Esophagus muscularis mucosa (tissue), 4 donors: ENCODE measurements at regions not wholly inside any gene's neighbourhood (a gene's known extent, or its start where the extent isn't known, plus 50 kb on each side); places are given as distances from the start of the nearest gene placed in this dataset.
A peak's percentile ranks its signal among the peaks of the same experiment; 100 is the strongest.

Source experiments
- DNase-seq: peaks from one replicate; pipeline ENCODE4 v3.0.0-alpha.2; 2017; ENCODE audit errors: extremely low spot score
- H3K27ac ChIP-seq, 4 donors: fragments of 200-600 bp; sonication (generic); replicated peaks in 1 of 4; 1 replicate in 3 of 4; 2 replicates in 1 of 4; pipeline ENCODE4 v1.5.1; 2016 to 2019; ENCODE audit warnings: mild to moderate bottlenecking in 1 of 4
- H3K27me3 ChIP-seq, 4 donors: fragments of 200-600 bp; sonication (generic); one replicate each; pipeline versions ENCODE4 v1.5.1 to v1.6.0; 2016 to 2019
- H3K36me3 ChIP-seq, 4 donors: fragments of 200-600 bp; sonication (generic); one replicate each; pipeline ENCODE4 v1.5.1; 2016 to 2019
- H3K4me1 ChIP-seq, 4 donors: fragments of 200-600 bp; sonication (generic); one replicate each; pipeline ENCODE4 v1.5.1; 2016 to 2019
- H3K4me3 ChIP-seq, 4 donors: fragments of 200-600 bp; sonication (generic); 1 replicate in 2 of 4; 2 replicates in 2 of 4; pipeline ENCODE4 v1.5.1; 2016 to 2019; ENCODE audit warnings: mild to moderate bottlenecking in 4 of 4, moderate library complexity in 1 of 4
- H3K9me3 ChIP-seq, 4 donors: fragments of 200-600 bp; sonication (generic); 1 replicate in 3 of 4; 2 replicates in 1 of 4; pipeline ENCODE4 v1.5.1; 2016 to 2019
- EP300 ChIP-seq: sonication (generic); formaldehyde crosslinking; IDR thresholded peaks from one replicate; pipeline ENCODE4 v1.6.1; 2017; ENCODE audit warnings: antibody characterized with exemption
- POLR2A ChIP-seq: fragments of 450-650 bp; IDR thresholded peaks from one replicate; pipeline ENCODE4 v1.6.1; 2017; ENCODE audit warnings: antibody characterized with exemption, moderate library complexity, mild to moderate bottlenecking, low read depth
- POLR2AphosphoS5 ChIP-seq, 2 donors: sonication (generic); formaldehyde crosslinking; IDR thresholded peaks; one replicate each; pipeline ENCODE4 v1.6.1; 2017; ENCODE audit warnings: antibody characterized with exemption in 2 of 2
- WGBS: methylation state at CpG from one replicate; pipeline ENCODE4 v1.1.5; 2018; 5-methylcytosine and 5-hydroxymethylcytosine counted together
- intact Hi-C: fragments of 100-400 bp; cut with DNase I; formaldehyde crosslinking; loops from one replicate; pipeline ENCODE4 v1.15.1; 2023
- TF ChIP-seq, protein P1 (sequence below), 3 experiments: fragments of 200-600 bp in 2 of 3; fragments of 450-650 bp in 1 of 3; sonication (generic) in 2 of 3; IDR thresholded peaks; one replicate each; pipeline ENCODE4 v1.5.1; 2017 to 2019; ENCODE audit warnings: antibody characterized with exemption in 3 of 3, mild to moderate bottlenecking in 2 of 3, moderate library complexity in 1 of 3

GRCh38 chr10:4016214-4016740 is 231.3 kb upstream of the KLF6 start:
- 94% methylated on average over 9 of the region's 10 CpGs for WGBS
- H3K4me1 ChIP-seq = peaks cover 6 to 9% (median 7%) of the 10 kb centered on the region in 4 donors

GRCh38 chr10:4013651-4014121 is 228.7 kb upstream of the KLF6 start:
- Histone ChIP-seq H3K27ac (peak overlapping the region in 2 of 4 donors; percentile 24 to 47), H3K4me1 (peaks cover 6 to 9% (median 7%) of the 10 kb centered on the region in 4 donors), H3K4me3 (no peak overlapping the region), H3K36me3 (no peaks in the 10 kb centered on the region), H3K27me3 (no peaks in the 10 kb centered on the region), H3K9me3 (no peaks in the 10 kb centered on the region)
- TF ChIP-seq POLR2A (no peak), EP300 (no peak), POLR2AphosphoS5 (IDR thresholded peaks at IDR 0.05) (peak in 1 of 2 donors; percentile 36)
- TF ChIP-seq, protein P1, sequence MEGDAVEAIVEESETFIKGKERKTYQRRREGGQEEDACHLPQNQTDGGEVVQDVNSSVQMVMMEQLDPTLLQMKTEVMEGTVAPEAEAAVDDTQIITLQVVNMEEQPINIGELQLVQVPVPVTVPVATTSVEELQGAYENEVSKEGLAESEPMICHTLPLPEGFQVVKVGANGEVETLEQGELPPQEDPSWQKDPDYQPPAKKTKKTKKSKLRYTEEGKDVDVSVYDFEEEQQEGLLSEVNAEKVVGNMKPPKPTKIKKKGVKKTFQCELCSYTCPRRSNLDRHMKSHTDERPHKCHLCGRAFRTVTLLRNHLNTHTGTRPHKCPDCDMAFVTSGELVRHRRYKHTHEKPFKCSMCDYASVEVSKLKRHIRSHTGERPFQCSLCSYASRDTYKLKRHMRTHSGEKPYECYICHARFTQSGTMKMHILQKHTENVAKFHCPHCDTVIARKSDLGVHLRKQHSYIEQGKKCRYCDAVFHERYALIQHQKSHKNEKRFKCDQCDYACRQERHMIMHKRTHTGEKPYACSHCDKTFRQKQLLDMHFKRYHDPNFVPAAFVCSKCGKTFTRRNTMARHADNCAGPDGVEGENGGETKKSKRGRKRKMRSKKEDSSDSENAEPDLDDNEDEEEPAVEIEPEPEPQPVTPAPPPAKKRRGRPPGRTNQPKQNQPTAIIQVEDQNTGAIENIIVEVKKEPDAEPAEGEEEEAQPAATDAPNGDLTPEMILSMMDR (IDR thresholded peaks at IDR 0.05) = no peak
- intact Hi-C loops = no loop called here
- peak; percentile 45 for DNase-seq
- WGBS = 57% methylated on average over 13 of the region's 13 CpGs

More at GRCh38 chr10:4016214-4016740, 231.3 kb upstream of the KLF6 start:
- Histone ChIP-seq H3K36me3 (no peaks in the 10 kb centered on the region), H3K27ac (no peak overlapping the region), H3K9me3 (no peaks in the 10 kb centered on the region), H3K27me3 (no peaks in the 10 kb centered on the region), H3K4me3 (no peak overlapping the region)
- TF ChIP-seq, protein P1 (IDR thresholded peaks at IDR 0.05) = no peak
- TF ChIP-seq POLR2A = no peak
- TF ChIP-seq POLR2AphosphoS5 (IDR thresholded peaks at IDR 0.05) = no peak
- TF ChIP-seq EP300 = no peak
- peak; percentile 39 for DNase-seq
- intact Hi-C loops = no loop called here

GRCh38 chr10:4012848-4013247 is 227.8 kb upstream of the KLF6 start:
- no peaks in the 10 kb centered on the region for H3K27me3 ChIP-seq
- TF ChIP-seq POLR2A (no peak), POLR2AphosphoS5 (IDR thresholded peaks at IDR 0.05) (no peak), EP300 (no peak)
- TF ChIP-seq, protein P1 (IDR thresholded peaks at IDR 0.05) = no peak
- H3K4me1 ChIP-seq = peaks cover 6 to 9% (median 7%) of the 10 kb centered on the region in 4 donors
- intact Hi-C loops = no loop called here
- no peak for DNase-seq
- no peak overlapping the region for H3K27ac ChIP-seq
- H3K4me3 ChIP-seq = no peak overlapping the region
- no peaks in the 10 kb centered on the region for H3K9me3 ChIP-seq
- WGBS = 93% methylated on average over 2 of the region's 2 CpGs
- H3K36me3 ChIP-seq = no peaks in the 10 kb centered on the region

- H3K4me3 ChIP-seq = no peak overlapping the region
- WGBS = 89% methylated on average over 4 of the region's 4 CpGs
- H3K4me1 ChIP-seq = peaks cover 6 to 10% (median 7%) of the 10 kb centered on the region in 4 donors
- no peaks in the 10 kb centered on the region for H3K9me3 ChIP-seq
- intact Hi-C loops = no loop called here
- H3K27ac ChIP-seq = no peak overlapping the region
- no peak for DNase-seq
- H3K36me3 ChIP-seq = no peaks in the 10 kb centered on the region
- no peaks in the 10 kb centered on the region for H3K27me3 ChIP-seq
- TF ChIP-seq POLR2A (no peak), EP300 (no peak), POLR2AphosphoS5 (IDR thresholded peaks at IDR 0.05) (no peak)
- TF ChIP-seq, protein P1 (IDR thresholded peaks at IDR 0.05) = no peak
Measured at GRCh38 chr10:4011136-4011812, 226.3 kb upstream of the KLF6 start.
